ENCODE measurements at regions not wholly inside any gene's neighbourhood (a gene's known extent, or its start where the extent isn't known, plus 50 kb on each side); places are given as distances from the start of the nearest gene placed in this dataset.

- DNase-seq (ENCODE audit: low read depth): no peak
- Histone ChIP-seq H3K4me3 (ENCODE audit: low read depth, low read length) (no peak overlapping the region), H3K27me3 (ENCODE audit: control insufficient read depth, insufficient read depth, low read length) (no peaks in the 10 kb centered on the region), H3K36me3 (ENCODE audit: control insufficient read depth, insufficient read depth, low read length) (no peaks in the 10 kb centered on the region)
- TF ChIP-seq CTCF (IDR thresholded peaks at IDR 0.05; ENCODE audit: insufficient read depth, low read length, poor library complexity, severe bottlenecking): no peak
Observed at GRCh38 chr7:12965767-12966166, 278.3 kb downstream of the ARL4A start.

- no peak for TF ChIP-seq CTCF (IDR thresholded peaks at IDR 0.05; ENCODE audit: insufficient read depth, low read length, poor library complexity, severe bottlenecking)
- no peak for DNase-seq (ENCODE audit: low read depth)
- no peaks in the 10 kb centered on the region for H3K36me3 ChIP-seq (ENCODE audit: control insufficient read depth, insufficient read depth, low read length)
- no peak overlapping the region for H3K4me3 ChIP-seq (ENCODE audit: low read depth, low read length)
- H3K27me3 ChIP-seq (ENCODE audit: control insufficient read depth, insufficient read depth, low read length): no peaks in the 10 kb centered on the region
Observed at GRCh38 chr7:12967322-12967721, 279.9 kb downstream of the ARL4A start.

- no peaks in the 10 kb centered on the region for H3K36me3 ChIP-seq (ENCODE audit: control insufficient read depth, insufficient read depth, low read length)
- no peak for DNase-seq (ENCODE audit: low read depth)
- no peak for TF ChIP-seq CTCF (IDR thresholded peaks at IDR 0.05; ENCODE audit: insufficient read depth, low read length, poor library complexity, severe bottlenecking)
Observed at GRCh38 chr7:12968836-12969422, 281.5 kb downstream of the ARL4A start.

GRCh38 chr7:12970626-12971025 is 283.2 kb downstream of the ARL4A start:
- H3K27me3 ChIP-seq (ENCODE audit: control insufficient read depth, insufficient read depth, low read length): no peaks in the 10 kb centered on the region
- H3K4me3 ChIP-seq (ENCODE audit: low read depth, low read length): no peak overlapping the region
- H3K36me3 ChIP-seq (ENCODE audit: control insufficient read depth, insufficient read depth, low read length): no peaks in the 10 kb centered on the region
- no peak for DNase-seq (ENCODE audit: low read depth)
- no peak for TF ChIP-seq CTCF (IDR thresholded peaks at IDR 0.05; ENCODE audit: insufficient read depth, low read length, poor library complexity, severe bottlenecking)

More at GRCh38 chr7:12968836-12969422, 281.5 kb downstream of the ARL4A start:
- no peak overlapping the region for H3K4me3 ChIP-seq (ENCODE audit: low read depth, low read length)
- no peaks in the 10 kb centered on the region for H3K27me3 ChIP-seq (ENCODE audit: control insufficient read depth, insufficient read depth, low read length)

GRCh38 chr7:12974451-12975166 is 287.2 kb downstream of the ARL4A start:
- no peak for TF ChIP-seq CTCF (IDR thresholded peaks at IDR 0.05; ENCODE audit: insufficient read depth, low read length, poor library complexity, severe bottlenecking)
- no peak for DNase-seq (ENCODE audit: low read depth)
- H3K4me3 ChIP-seq (ENCODE audit: low read depth, low read length): no peak overlapping the region
- H3K27me3 ChIP-seq (ENCODE audit: control insufficient read depth, insufficient read depth, low read length): no peaks in the 10 kb centered on the region
- H3K36me3 ChIP-seq (ENCODE audit: control insufficient read depth, insufficient read depth, low read length): no peaks in the 10 kb centered on the region

- no peak for TF ChIP-seq CTCF (IDR thresholded peaks at IDR 0.05; ENCODE audit: insufficient read depth, low read length, poor library complexity, severe bottlenecking)
Observed at GRCh38 chr7:12975412-12975811, 288.0 kb downstream of the ARL4A start.

More at GRCh38 chr7:12975412-12975811, 288.0 kb downstream of the ARL4A start:
- Histone ChIP-seq H3K4me3 (ENCODE audit: low read depth, low read length) (no peak overlapping the region), H3K27me3 (ENCODE audit: control insufficient read depth, insufficient read depth, low read length) (no peaks in the 10 kb centered on the region), H3K36me3 (ENCODE audit: control insufficient read depth, insufficient read depth, low read length) (no peaks in the 10 kb centered on the region)
- DNase-seq (ENCODE audit: low read depth): no peak
